WERI-Rb-1 (cell line): ENCODE measurements at regions not wholly inside any gene's neighbourhood (a gene's known extent, or its start where the extent isn't known, plus 50 kb on each side); places are given as distances from the start of the nearest gene placed in this dataset.

Source experiments
- DNase-seq: peaks from one replicate; pipeline ENCODE4 v3.0.0-alpha.2; 2020
- H3K27ac ChIP-seq: fragments of 250-450 bp; sonication (Bioruptor Pico); 2 replicates; pipeline ENCODE4 v1.5.1; 2020; ENCODE audit warnings: mild to moderate bottlenecking, moderate library complexity
- H3K27me3 ChIP-seq: fragments of 250-450 bp; sonication (Bioruptor Pico); 2 replicates; pipeline ENCODE4 v1.5.1; 2021; ENCODE audit warnings: mild to moderate bottlenecking, low read depth, moderate library complexity; ENCODE audit not compliant: insufficient read depth, severe bottlenecking
- H3K36me3 ChIP-seq: fragments of 250-450 bp; sonication (Bioruptor Pico); 2 replicates; pipeline ENCODE4 v1.5.1; 2020; ENCODE audit warnings: mild to moderate bottlenecking, moderate library complexity
- H3K4me3 ChIP-seq: 2 replicates; pipeline ENCODE4 v1.5.1; 2011; ENCODE audit warnings: low read depth, mild to moderate bottlenecking, control low read depth, low read length
- H3K9me3 ChIP-seq: fragments of 250-450 bp; sonication (Bioruptor Pico); 2 replicates; pipeline ENCODE4 v1.5.1; 2021; ENCODE audit warnings: mild to moderate bottlenecking, moderate library complexity; ENCODE audit not compliant: severe bottlenecking
- CTCF ChIP-seq: IDR thresholded peaks from 2 replicates; pipeline ENCODE4 v1.5.1; 2011; ENCODE audit warnings: low read depth, mild to moderate bottlenecking, control low read depth, inconsistent platforms, low read length

- Histone ChIP-seq H3K4me3 (no peak overlapping the region), H3K27ac (no peak overlapping the region), H3K9me3 (no peaks in the 10 kb centered on the region), H3K27me3 (peaks cover 82% of the 10 kb centered on the region), H3K36me3 (no peaks in the 10 kb centered on the region)
- TF ChIP-seq CTCF, result no peak
- DNase-seq, result no peak
Measured at GRCh38 chr2:118737684-118738083, 109.8 kb downstream of the EN1 start.

GRCh38 chr2:118732432-118732831 lies 115.0 kb downstream of the EN1 start:
- Histone ChIP-seq H3K4me3 (no peak overlapping the region), H3K36me3 (no peaks in the 10 kb centered on the region), H3K27ac (no peak overlapping the region), H3K27me3 (peaks cover 77% of the 10 kb centered on the region), H3K9me3 (peaks cover 5% of the 10 kb centered on the region)
- DNase-seq, result no peak
- no peak for TF ChIP-seq CTCF

- Histone ChIP-seq H3K9me3 (peaks cover 7% of the 10 kb centered on the region), H3K27me3 (peaks cover 74% of the 10 kb centered on the region), H3K4me3 (no peak overlapping the region), H3K27ac (no peak overlapping the region), H3K36me3 (no peaks in the 10 kb centered on the region)
- TF ChIP-seq CTCF, result no peak
- no peak for DNase-seq
Measured at GRCh38 chr2:118731413-118731812, 116.0 kb downstream of the EN1 start.

GRCh38 chr2:118730405-118730804 lies 117.0 kb downstream of the EN1 start:
- H3K4me3 ChIP-seq, result no peak overlapping the region
- TF ChIP-seq CTCF, result no peak
- peaks cover 7% of the 10 kb centered on the region for H3K9me3 ChIP-seq
- H3K27me3 ChIP-seq, result peaks cover 71% of the 10 kb centered on the region
- no peaks in the 10 kb centered on the region for H3K36me3 ChIP-seq
- no peak for DNase-seq
- no peak overlapping the region for H3K27ac ChIP-seq

GRCh38 chr2:118729760-118730159 lies 117.7 kb downstream of the EN1 start:
- H3K9me3 ChIP-seq, result peaks cover 7% of the 10 kb centered on the region
- peaks cover 68% of the 10 kb centered on the region for H3K27me3 ChIP-seq
- TF ChIP-seq CTCF, result no peak
- no peak overlapping the region for H3K4me3 ChIP-seq
- no peaks in the 10 kb centered on the region for H3K36me3 ChIP-seq
- no peak overlapping the region for H3K27ac ChIP-seq
- no peak for DNase-seq

GRCh38 chr2:118728984-118729383 lies 118.5 kb downstream of the EN1 start:
- Histone ChIP-seq H3K27ac (no peak overlapping the region), H3K36me3 (no peaks in the 10 kb centered on the region), H3K9me3 (peaks cover 7% of the 10 kb centered on the region), H3K4me3 (no peak overlapping the region), H3K27me3 (peaks cover 72% of the 10 kb centered on the region)
- TF ChIP-seq CTCF, result no peak
- no peak for DNase-seq
